GM18519 (cell line): ENCODE measurements at regions not wholly inside any gene's neighbourhood (a gene's known extent, or its start where the extent isn't known, plus 50 kb on each side); places are given as distances from the start of the nearest gene placed in this dataset.

Source experiments
- ATAC-seq: cut with Tn5 transposase; IDR thresholded peaks from one replicate; pipeline ENCODE4 v1.9.1; 2021; ENCODE audit warnings: mild to moderate bottlenecking, moderate library complexity; ENCODE audit not compliant: unreplicated experiment, low FRiP score

DNA sequence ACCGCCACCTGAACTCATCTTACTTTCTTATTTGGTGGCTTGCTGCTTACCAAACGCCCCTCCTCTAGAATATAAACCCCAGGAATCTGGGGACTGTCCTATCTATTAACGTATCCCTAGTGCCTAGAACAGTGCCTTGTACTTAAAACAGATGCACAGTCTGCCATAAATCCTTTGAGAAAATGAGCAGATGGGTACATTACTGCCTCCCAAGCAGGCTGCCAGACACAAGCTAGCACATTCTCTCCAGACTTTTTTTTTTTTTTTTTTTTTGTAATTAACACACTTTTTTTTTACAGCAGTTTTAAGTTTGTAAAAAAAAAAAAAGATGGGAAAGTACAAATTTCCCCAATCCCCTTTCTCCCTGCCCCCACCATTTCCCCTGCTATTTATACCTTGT, 57.3 kb upstream of the RPL38 start:
- no peak for ATAC-seq

DNA sequence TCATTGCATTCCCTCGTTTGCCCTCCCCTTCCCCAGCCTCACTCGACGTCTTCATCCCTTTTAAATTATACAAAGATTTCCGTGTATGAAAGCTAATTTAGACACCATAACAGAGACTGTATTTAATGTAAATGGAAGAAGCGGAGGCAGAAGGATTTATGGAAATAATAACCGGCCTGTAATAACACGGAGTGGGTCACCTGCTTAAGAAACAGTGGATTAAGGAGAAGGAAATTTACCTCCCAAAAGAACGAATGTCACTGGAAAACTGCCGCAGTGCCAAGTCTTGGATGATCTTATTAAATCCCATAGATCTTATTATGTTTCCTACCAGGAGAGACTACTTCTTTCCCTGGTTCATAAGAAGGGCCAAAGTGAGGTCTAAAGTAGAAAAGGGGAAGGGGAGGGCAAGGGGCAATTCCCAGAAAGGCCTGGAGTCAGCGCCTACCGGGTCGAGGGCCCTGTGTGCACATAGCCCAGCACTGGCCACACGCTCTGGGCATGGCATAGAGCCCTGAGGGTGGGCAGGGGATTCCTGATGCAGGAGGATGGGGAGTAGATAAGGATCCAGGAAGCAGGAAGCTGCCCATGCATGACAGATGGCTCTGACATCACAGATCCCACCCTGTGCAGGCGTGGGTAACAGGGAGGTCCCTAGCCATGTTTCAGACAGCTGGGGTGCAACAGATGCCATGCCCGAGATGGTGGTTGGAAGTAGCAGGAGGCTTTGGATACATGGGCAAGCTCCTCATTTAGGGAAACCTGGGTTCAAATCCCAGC, 56.2 kb upstream of the RPL38 start:
- no peak for ATAC-seq

DNA sequence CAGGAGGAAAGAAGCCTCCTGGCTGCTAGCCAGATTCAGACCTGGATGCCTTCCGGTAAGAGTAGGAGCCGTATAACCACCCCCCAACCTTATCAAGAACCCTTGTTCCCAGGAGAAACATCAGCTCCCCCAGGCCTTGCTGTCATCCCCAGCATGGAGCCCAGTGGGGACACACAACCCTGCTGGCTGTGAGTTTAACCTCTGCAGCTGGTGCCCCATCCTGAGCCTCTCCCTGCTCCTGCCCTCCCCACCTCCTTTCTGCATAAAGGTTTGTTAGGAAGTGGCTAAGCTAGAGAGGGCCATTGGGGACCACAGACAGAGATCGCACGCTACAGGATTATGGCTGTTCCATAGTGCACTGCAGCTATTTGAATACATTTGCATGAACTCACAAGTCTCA, 55.5 kb upstream of the RPL38 start:
- no peak for ATAC-seq

DNA sequence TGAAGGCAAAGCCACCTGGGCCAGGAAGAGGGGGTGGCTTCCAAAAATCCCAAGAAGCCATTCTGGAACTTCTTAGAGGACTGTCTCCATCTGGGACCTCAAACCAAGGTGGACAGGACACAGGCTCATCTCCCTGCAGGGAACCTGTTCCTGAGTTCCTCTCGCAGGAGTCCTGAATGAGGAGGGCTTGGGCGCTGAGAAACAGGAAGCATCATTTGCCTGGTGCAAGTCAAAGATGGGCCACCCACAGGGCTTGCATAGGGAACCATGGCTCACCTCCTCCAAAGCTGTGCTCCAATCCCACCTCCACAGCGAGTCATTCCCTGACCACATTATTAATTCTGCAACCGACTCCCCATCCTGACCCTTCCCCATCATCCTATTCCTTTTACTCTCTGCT, 55.0 kb upstream of the RPL38 start:
- ATAC-seq: no peak

DNA sequence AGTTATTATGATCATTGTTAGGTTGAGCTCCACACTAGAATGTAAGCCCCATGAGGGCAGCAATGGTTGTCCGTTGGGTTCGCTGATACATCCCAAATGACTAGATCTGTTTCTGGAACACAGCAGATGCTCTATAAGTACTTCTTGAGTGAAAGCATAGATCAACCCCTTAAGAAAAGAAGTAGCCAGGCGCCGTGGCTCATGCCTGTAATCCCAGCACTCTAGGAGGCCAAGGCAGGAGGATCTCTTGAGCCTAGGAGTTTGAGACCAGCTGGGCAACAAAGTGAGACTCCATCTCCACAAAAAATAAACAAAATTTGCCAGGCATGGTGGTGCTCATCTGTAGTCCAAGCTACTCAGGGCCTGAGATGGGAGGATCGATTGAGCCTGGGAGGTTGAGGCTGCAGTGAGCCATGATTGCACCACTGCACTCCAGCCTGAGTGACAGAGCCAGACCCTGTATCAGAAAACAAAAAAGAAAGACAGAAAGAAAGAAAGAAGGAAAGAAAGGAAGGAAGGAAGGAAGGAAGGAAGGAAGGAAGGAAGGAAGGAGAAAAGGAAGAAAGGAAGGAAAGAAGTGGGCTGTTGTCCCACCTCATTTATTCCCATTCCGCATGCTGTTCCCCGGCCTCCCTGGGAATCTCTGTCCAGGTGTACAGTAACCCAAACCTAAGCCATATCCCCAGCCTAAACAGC, 54.4 kb upstream of the RPL38 start:
- no peak for ATAC-seq

DNA sequence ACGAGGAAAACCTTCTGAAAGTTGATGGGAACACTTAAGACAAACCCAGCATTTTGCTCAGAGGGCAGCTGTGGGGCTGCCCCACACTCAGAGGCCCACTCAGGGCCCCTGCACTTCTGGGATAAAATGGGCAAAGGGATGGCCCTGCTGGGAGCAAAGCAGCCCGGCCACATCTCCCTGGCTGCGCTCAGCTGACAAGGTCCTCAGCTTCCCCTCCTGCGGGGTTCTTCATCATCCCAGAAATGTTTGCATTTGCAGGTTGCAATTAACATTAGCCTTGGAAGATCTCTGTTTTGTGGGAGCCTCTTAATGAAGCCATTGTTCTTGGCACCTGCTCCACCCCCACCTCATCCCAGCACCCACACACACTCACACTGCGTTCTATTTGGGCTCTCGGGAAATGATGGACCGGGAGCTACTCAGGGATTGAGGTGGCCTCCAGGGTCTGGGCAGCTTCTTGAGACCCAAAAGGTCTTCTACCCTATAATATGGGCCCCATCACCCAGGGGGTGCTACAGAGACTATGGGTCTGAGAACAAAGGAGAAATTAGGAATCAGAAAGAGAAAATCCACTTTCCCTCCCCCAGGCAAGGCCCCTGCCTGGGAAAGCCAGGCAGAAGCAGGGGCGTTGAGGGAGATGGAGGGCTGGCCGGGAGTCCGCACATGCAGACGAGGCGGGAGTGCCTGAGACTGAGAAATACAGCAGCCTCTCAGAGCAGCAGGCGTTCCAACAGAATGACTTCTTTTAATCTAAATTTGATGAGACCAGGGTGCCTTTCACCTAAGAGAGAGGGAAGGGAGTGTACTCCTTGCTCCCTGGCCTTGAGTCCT, 53.7 kb upstream of the RPL38 start:
- no peak for ATAC-seq

DNA sequence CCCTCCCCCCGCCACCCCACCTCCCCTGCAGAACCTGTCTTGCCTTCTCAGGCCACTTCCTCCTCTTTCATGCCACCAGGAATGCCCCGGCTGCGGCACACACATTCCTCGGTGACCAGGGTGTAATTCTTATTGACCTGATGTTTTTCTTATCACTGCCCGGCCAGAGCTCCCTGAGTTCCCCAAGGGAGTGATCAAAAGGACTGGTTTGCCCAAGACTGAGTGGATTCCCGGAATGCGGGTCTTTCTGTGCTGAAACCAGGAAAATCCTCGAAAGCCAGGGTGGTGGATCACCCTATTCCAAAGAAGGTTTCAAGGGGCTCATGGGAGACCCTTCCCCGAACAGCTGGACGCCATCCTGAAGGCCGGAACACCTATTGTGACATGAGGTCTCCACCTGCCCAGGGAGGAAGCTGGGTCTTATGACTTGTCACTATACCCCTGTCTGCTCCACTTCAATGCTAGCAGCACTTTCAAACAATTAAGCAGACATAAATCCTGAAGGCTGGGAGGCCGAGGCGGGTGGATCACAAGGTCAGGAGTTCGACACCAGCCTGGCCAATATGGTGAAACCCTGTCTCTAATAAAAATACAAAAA, 53.0 kb upstream of the RPL38 start:
- no peak for ATAC-seq

DNA sequence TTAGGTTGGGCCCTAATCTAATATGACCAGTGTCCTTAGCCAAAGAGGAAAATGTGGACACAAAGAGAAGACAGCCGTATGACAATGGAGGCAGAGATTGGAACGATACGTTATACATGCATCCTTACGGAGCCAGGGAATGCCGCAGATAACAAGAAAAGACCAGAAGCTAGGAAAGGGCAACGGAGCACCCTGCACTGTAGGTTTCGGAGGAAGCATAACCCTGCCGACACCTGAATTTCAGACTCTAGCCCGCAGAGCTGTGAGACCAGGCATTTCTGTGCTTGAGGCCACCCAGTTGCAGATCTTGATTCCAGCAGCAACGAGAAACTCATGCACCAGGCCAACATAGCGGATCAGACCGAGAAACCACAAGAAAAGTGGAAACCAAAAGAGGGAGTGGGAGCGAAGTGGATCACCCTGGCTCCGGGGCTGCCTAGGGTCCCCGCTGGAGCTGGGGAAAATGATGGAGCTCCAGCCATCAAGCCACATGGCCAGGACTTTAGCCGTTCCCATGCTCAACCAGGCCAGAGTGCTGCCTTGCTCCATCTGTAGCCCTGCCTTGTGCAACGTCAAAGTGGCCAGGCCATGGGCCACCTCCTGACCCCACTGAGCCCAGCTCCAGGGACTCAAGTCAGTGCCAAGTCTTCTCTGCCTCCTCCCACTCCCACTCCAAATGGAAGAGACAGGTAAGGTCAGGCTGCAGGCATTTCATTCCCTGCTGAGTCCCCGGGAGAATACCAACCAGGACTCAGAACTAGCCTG, 51.7 kb upstream of the RPL38 start:
- ATAC-seq: no peak

DNA sequence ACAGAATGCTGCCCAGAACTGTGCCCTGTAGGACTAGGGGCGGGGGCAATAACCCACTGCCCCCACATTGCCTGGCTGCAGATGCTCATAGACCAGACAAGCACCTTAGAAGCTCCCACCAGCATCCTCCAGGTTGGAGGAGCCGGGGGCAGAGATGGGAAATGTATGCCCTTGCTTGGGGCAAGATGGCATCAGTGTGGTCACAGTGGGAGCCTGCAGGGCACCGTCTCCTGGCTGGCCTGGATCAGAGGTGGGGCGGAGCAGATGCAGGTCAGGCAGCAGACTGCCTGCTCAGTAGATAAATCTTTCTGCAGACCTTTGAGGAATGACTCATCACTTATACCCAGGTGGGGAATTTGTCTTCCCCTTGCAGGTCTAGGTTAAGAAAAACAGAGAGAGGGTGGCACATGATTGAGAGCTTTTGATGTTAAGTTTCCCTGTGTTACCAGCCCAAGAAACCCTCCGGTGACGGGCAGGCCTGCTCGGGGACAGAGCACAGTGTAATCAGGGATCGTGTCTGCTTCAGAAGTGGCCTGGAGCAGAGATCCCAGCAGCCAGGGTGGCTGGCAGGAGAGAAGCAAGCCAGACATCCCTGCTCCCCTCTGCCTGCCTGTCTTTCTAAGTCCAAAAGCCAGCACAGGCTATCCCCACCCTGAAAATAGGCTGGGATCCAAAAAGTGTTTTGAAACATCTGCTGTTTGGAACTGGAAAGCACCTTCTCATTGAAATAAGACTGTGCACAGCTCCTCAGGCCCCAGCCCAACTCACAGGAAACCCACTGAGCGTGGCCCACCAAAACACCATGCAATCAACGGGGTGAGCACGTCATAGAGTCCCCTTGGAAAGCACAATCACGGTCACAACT, 50.7 kb upstream of the RPL38 start:
- ATAC-seq: no peak

DNA sequence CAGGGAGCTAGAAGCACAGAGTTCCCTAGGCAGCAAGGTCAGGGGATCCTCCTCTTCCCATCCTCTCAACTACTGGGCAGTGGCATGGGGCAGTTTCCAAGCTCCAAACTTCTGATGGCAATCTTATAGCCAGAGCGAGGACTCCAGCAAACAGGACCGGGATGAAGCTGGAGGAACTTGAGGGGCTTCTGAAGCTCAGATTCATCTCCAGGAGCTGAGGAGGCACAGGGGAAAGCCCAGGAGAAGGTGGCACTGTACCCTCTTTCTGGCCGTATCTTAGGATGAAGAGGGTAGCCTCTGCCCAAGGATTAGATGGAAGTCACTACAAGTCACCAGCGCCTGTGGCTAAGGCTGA, 50.0 kb upstream of the RPL38 start:
- ATAC-seq: no peak
